H1 (cell line): ENCODE measurements at regions not wholly inside any gene's neighbourhood (a gene's known extent, or its start where the extent isn't known, plus 50 kb on each side); places are given as distances from the start of the nearest gene placed in this dataset.

ENCODE experiments used
- CTCF ChIA-PET: fragments of 300-600 bp; sonication (Branson Sonifier 250); formaldehyde crosslinking; loops from one replicate; lab custom pipeline; 2021; ENCODE audit not compliant: partially characterized antibody; lab: Charles Lee
- POLR2A ChIA-PET: fragments of 300-600 bp; sonication (Branson Sonifier 250); formaldehyde crosslinking; loops from one replicate; lab custom pipeline; 2021; ENCODE audit warnings: inconsistent platforms; ENCODE audit not compliant: partially characterized antibody; lab: Charles Lee
- DNase-seq, 2 experiments: peaks; one replicate each; pipeline versions ENCODE4 v3.0.0 to v3.0.0-alpha.2; 2010 to 2022; ENCODE audit warnings: low spot score in 2 of 2, low read depth in 1 of 2, mixed read lengths in 1 of 2
- FAIRE-seq: peaks from 2 replicates; lab custom pipeline; 2011; peaks lifted over from hg19 to GRCh38; lab: Jason Lieb, UNC
- H2AFZ ChIP-seq: 2 replicates; pipeline ENCODE4 v1.8.1; 2012; ENCODE audit warnings: low read length, inconsistent platforms
- H2AK5ac ChIP-seq: 2 replicates; pipeline ENCODE4 v1.6.1; 2013; ENCODE audit warnings: low read depth, low read length
- H2BK120ac ChIP-seq: replicated peaks from 2 replicates; pipeline ENCODE3; 2013; ENCODE audit warnings: low read depth, low read length, inconsistent platforms
- H2BK12ac ChIP-seq: 2 replicates; pipeline ENCODE4 v1.6.1; 2013; ENCODE audit warnings: low read depth, low read length
- H2BK15ac ChIP-seq: 2 replicates; pipeline ENCODE4 v1.6.1; 2013; ENCODE audit warnings: low read length
- H2BK20ac ChIP-seq: 2 replicates; pipeline ENCODE4 v1.6.1; 2013; ENCODE audit warnings: low read length
- H2BK5ac ChIP-seq: 2 replicates; pipeline ENCODE4 v1.6.1; 2013; ENCODE audit warnings: low read depth, low read length
- H3K14ac ChIP-seq: 2 replicates; pipeline ENCODE4 v1.6.1; 2013; ENCODE audit warnings: inconsistent platforms; ENCODE audit not compliant: insufficient read length
- H3K18ac ChIP-seq: 2 replicates; pipeline ENCODE4 v1.6.1; 2013; ENCODE audit warnings: low read length; ENCODE audit errors: extremely low read depth
- H3K23ac ChIP-seq: 2 replicates; pipeline ENCODE4 v1.6.1; 2013; ENCODE audit warnings: inconsistent platforms; ENCODE audit not compliant: insufficient read length
- H3K23me2 ChIP-seq: 2 replicates; pipeline ENCODE4 v1.6.1; 2013; ENCODE audit warnings: low read depth, low read length
- H3K27ac ChIP-seq: 2 replicates; pipeline ENCODE4 v1.6.1; 2011; ENCODE audit warnings: low read depth, low read length, inconsistent platforms
- H3K27me3 ChIP-seq, 4 experiments: replicated peaks in 1 of 4; 1 replicate in 1 of 4; 2 replicates in 3 of 4; pipeline versions ENCODE4 v1.6.1 to v1.8.1; 2011 to 2013; ENCODE audit warnings: low read length in 3 of 4, mild to moderate bottlenecking in 3 of 4, inconsistent platforms in 2 of 4, mixed read lengths in 2 of 4, moderate library complexity in 1 of 4; ENCODE audit not compliant: control insufficient read depth in 3 of 4, insufficient read depth in 3 of 4; ENCODE audit errors: extremely low read depth in 1 of 4
- H3K36me3 ChIP-seq, 4 experiments: 2 replicates each; pipeline versions ENCODE4 v1.6.1 to v1.8.1; 2011 to 2013; ENCODE audit warnings: mild to moderate bottlenecking in 4 of 4, low read length in 3 of 4, moderate library complexity in 2 of 4, control low read depth in 1 of 4, inconsistent platforms in 1 of 4; ENCODE audit not compliant: insufficient read depth in 4 of 4, control insufficient read depth in 2 of 4
- H3K4ac ChIP-seq: replicated peaks from 2 replicates; pipeline ENCODE3; 2013; ENCODE audit warnings: low read length, low read depth, mixed read lengths, inconsistent platforms; ENCODE audit not compliant: insufficient read length
- H3K4me1 ChIP-seq, 4 experiments: replicated peaks in 1 of 4; 1 replicate in 1 of 4; 2 replicates in 3 of 4; pipeline versions ENCODE4 v1.6.1 to v1.8.1; 2011 to 2013; ENCODE audit warnings: low read length in 3 of 4, inconsistent platforms in 2 of 4, mixed read lengths in 1 of 4; ENCODE audit not compliant: insufficient read depth in 4 of 4, control insufficient read depth in 3 of 4
- H3K4me2 ChIP-seq, 2 experiments: 2 replicates each; pipeline versions ENCODE4 v1.6.1 to v1.8.1; 2011 to 2013; ENCODE audit warnings: low read depth in 2 of 2, low read length in 2 of 2, control low read depth in 1 of 2, inconsistent platforms in 1 of 2, mild to moderate bottlenecking in 1 of 2; ENCODE audit not compliant: insufficient read depth in 1 of 2
- H3K4me3 ChIP-seq, 4 experiments: fragments of 200-600, 300-600 bp in 1 of 4; sonication (generic), shearing (Covaris generic), sonication (Bioruptor Twin) in 1 of 4; 2 replicates each; pipeline versions ENCODE4 v1.5.1 to v1.8.1; 2011 to 2016; ENCODE audit warnings: low read length in 4 of 4, low read depth in 3 of 4, control low read depth in 2 of 4, inconsistent platforms in 2 of 4, mild to moderate bottlenecking in 2 of 4, mixed read lengths in 1 of 4, moderate library complexity in 1 of 4; ENCODE audit not compliant: insufficient read depth in 2 of 4; ENCODE audit errors: extremely low read depth in 1 of 4
- H3K56ac ChIP-seq: replicated peaks from 2 replicates; pipeline ENCODE3; 2013; ENCODE audit warnings: low read depth, mild to moderate bottlenecking, mixed read lengths, low read length, inconsistent platforms; ENCODE audit not compliant: insufficient read length
- H3K79me1 ChIP-seq: 2 replicates; pipeline ENCODE4 v1.6.1; 2013; ENCODE audit warnings: low read depth, low read length, control low read depth
- H3K79me2 ChIP-seq, 2 experiments: 2 replicates each; pipeline versions ENCODE4 v1.6.1 to v1.8.1; 2012 to 2013; ENCODE audit warnings: low read length in 2 of 2, mild to moderate bottlenecking in 2 of 2, inconsistent platforms in 1 of 2; ENCODE audit not compliant: insufficient read depth in 2 of 2, control insufficient read depth in 1 of 2
- H3K9ac ChIP-seq, 4 experiments: replicated peaks in 1 of 4; 1 replicate in 1 of 4; 2 replicates in 3 of 4; pipeline versions ENCODE4 v1.6.1 to v1.8.1; 2011 to 2013; ENCODE audit warnings: low read depth in 3 of 4, low read length in 3 of 4, control low read depth in 2 of 4, mild to moderate bottlenecking in 2 of 4, moderate library complexity in 2 of 4, inconsistent platforms in 1 of 4; ENCODE audit errors: extremely low read depth in 1 of 4
- H3K9me3 ChIP-seq, 2 experiments: 2 replicates each; pipeline versions ENCODE4 v1.6.1 to v1.8.1; 2012 to 2013; ENCODE audit warnings: mild to moderate bottlenecking in 2 of 2, moderate library complexity in 2 of 2, control low read depth in 1 of 2, inconsistent platforms in 1 of 2, low read depth in 1 of 2, low read length in 1 of 2, mixed read lengths in 1 of 2; ENCODE audit not compliant: insufficient read depth in 2 of 2
- H4K20me1 ChIP-seq, 2 experiments: replicated peaks in 1 of 2; 2 replicates each; pipeline versions ENCODE3 to v1.8.1; 2011 to 2013; ENCODE audit warnings: inconsistent platforms in 2 of 2, low read length in 2 of 2, mild to moderate bottlenecking in 1 of 2; ENCODE audit not compliant: insufficient read depth in 2 of 2, control insufficient read depth in 1 of 2
- H4K5ac ChIP-seq: 2 replicates; pipeline ENCODE4 v1.6.1; 2013; ENCODE audit warnings: low read length, low read depth, mixed read lengths, inconsistent platforms; ENCODE audit not compliant: insufficient read length
- H4K8ac ChIP-seq: 2 replicates; pipeline ENCODE4 v1.8.0; 2013; ENCODE audit warnings: mild to moderate bottlenecking, moderate library complexity, low read length, inconsistent platforms; ENCODE audit not compliant: insufficient read depth; ENCODE audit errors: extremely low read depth
- H4K91ac ChIP-seq: replicated peaks from 2 replicates; pipeline ENCODE3; 2013; ENCODE audit warnings: low read length, mixed read lengths, inconsistent platforms; ENCODE audit not compliant: insufficient read length
- ASH2L ChIP-seq: fragments of 200-600, 300-600 bp; sonication (generic); IDR thresholded peaks from one replicate; pipeline ENCODE4 v1.7.1; 2017; ENCODE audit warnings: low read length
- BCL11A ChIP-seq, 2 experiments: IDR thresholded peaks; one replicate each; pipeline ENCODE4 v1.6.1; 2011; ENCODE audit warnings: low read depth in 2 of 2, low read length in 2 of 2, mild to moderate bottlenecking in 2 of 2
- BRCA1 ChIP-seq: IDR thresholded peaks from 2 replicates; pipeline ENCODE4 v1.6.1; 2012; ENCODE audit warnings: low read depth, low read length, improper control_type of control experiment
- CTBP2 ChIP-seq: IDR thresholded peaks from 2 replicates; pipeline ENCODE4 v1.7.0; 2011; ENCODE audit warnings: borderline replicate concordance, mild to moderate bottlenecking, moderate library complexity, mixed read lengths, low read length; ENCODE audit not compliant: insufficient read depth, insufficient read length
- EGR1 ChIP-seq: IDR thresholded peaks from 2 replicates; pipeline ENCODE4 v1.6.1; 2011; ENCODE audit warnings: low read depth, low read length, borderline replicate concordance
- GTF2F1 ChIP-seq: IDR thresholded peaks from 2 replicates; pipeline ENCODE4 v1.6.1; 2012; ENCODE audit warnings: low read depth, low read length, improper control_type of control experiment, borderline replicate concordance
- KDM5A ChIP-seq: fragments of 200-600 bp; IDR thresholded peaks from 2 replicates; pipeline ENCODE4 v1.7.1; 2012; ENCODE audit warnings: mild to moderate bottlenecking, low read length, inconsistent platforms, mixed read lengths
- MAX ChIP-seq: IDR thresholded peaks from 2 replicates; pipeline ENCODE4 v1.6.1; 2012; ENCODE audit warnings: inconsistent platforms
- NRF1 ChIP-seq: IDR thresholded peaks from 2 replicates; pipeline ENCODE4 v1.6.1; 2011; ENCODE audit warnings: mild to moderate bottlenecking, low read depth, low read length, improper control_type of control experiment
- PHF8 ChIP-seq: fragments of 200-600 bp; sonication (generic); conservative IDR thresholded peaks from 2 replicates; pipeline ENCODE4 v1.7.1; 2012; ENCODE audit warnings: low read depth, mild to moderate bottlenecking, inconsistent platforms, low read length, moderate library complexity
- RBBP5 ChIP-seq: IDR thresholded peaks from 2 replicates; pipeline ENCODE4 v1.7.1; 2012; ENCODE audit warnings: low read depth, mild to moderate bottlenecking, inconsistent platforms, low read length, moderate library complexity, borderline replicate concordance
- SAP30 ChIP-seq: fragments of 300-600 bp; sonication (generic); IDR thresholded peaks from 2 replicates; pipeline ENCODE4 v1.7.1; 2012; ENCODE audit warnings: low read length, moderate library complexity, mild to moderate bottlenecking, inconsistent platforms; ENCODE audit not compliant: insufficient read depth, insufficient replicate concordance
- SIN3A ChIP-seq, 2 experiments: IDR thresholded peaks in 1 of 2; conservative IDR thresholded peaks in 1 of 2; 2 replicates each; pipeline ENCODE4 v1.6.1; 2011 to 2012; ENCODE audit warnings: low read length in 2 of 2, improper control_type of control experiment in 1 of 2, low read depth in 1 of 2, mild to moderate bottlenecking in 1 of 2
- SIX5 ChIP-seq: IDR thresholded peaks from 2 replicates; pipeline ENCODE4 v1.6.1; 2011; ENCODE audit warnings: mild to moderate bottlenecking, low read depth, low read length
- SP2 ChIP-seq: IDR thresholded peaks from 2 replicates; pipeline ENCODE4 v1.6.1; 2012; ENCODE audit warnings: mild to moderate bottlenecking, low read length, inconsistent platforms
- WGBS, 2 experiments: shearing (Covaris generic) in 1 of 2; methylation state at CpG; one replicate each; pipeline versions ENCODE4 v1.1.6 to v1.1.7; 2013 to 2015; ENCODE audit warnings: low lambda C conversion rate in 2 of 2, mixed read lengths in 2 of 2, inconsistent platforms in 1 of 2, low coverage in 1 of 2, missing lambda C conversion rate in 1 of 2; ENCODE audit not compliant: insufficient replicate concordance in 2 of 2, insufficient coverage in 1 of 2, insufficient read length in 1 of 2; ENCODE audit errors: extremely low coverage in 1 of 2, missing lambda C conversion rate in 1 of 2; 5-methylcytosine and 5-hydroxymethylcytosine counted together

- Histone ChIP-seq H2BK15ac (no peak overlapping the region), H3K9ac (no peak overlapping the region), H4K5ac (no peak overlapping the region), H3K4ac (no peak overlapping the region), H2BK20ac (no peak overlapping the region), H2AK5ac (no peak overlapping the region), H4K20me1 (no peaks in the 10 kb centered on the region), H3K79me2 (no peaks in the 10 kb centered on the region), H3K4me2 (no peak overlapping the region), H3K79me1 (no peaks in the 10 kb centered on the region), H3K18ac (no peak overlapping the region), H3K27ac (no peak overlapping the region), H4K91ac (no peak overlapping the region), H3K56ac (no peak overlapping the region), H2AFZ (no peak overlapping the region), H3K27me3 (no peaks in the 10 kb centered on the region), H3K9me3 (no peaks in the 10 kb centered on the region), H3K14ac (no peak overlapping the region), H4K8ac (no peak overlapping the region), H2BK120ac (no peak overlapping the region), H2BK5ac (no peak overlapping the region), H3K4me3 (no peak overlapping the region), H3K23ac (no peak overlapping the region), H3K4me1 (no peaks in the 10 kb centered on the region), H3K23me2 (no peaks in the 10 kb centered on the region), H3K36me3 (no peaks in the 10 kb centered on the region), H2BK12ac (no peak overlapping the region)
- WGBS, 2 experiments, result 94% methylated on average over 1 of the region's 1 CpG; no CpG with 5 or more reads in 1 of the 2 experiments
- FAIRE-seq (no peak), DNase-seq (no peak)
- POLR2A ChIA-PET, result no interaction called here
- CTCF ChIA-PET, result interaction anchor here (2.0 to 4.1 kb wide), 2 partner anchors 12 to 14 kb away, joined by 6 to 22 read pairs; no protein-coding TSS in a partner anchor
- TF ChIP-seq KDM5A, result no peak
- TF ChIP-seq PHF8, result no peak
- TF ChIP-seq MAX, result no peak
- no peak for TF ChIP-seq BRCA1
- TF ChIP-seq RBBP5, result no peak
- no peak for TF ChIP-seq SIX5
- TF ChIP-seq SP2, result no peak
- TF ChIP-seq EGR1, result no peak
- no peak for TF ChIP-seq BCL11A (IDR thresholded peaks at IDR 0.05; ENCODE audit: low read depth in 2 of 2, low read length in 2 of 2)
- TF ChIP-seq SAP30, result no peak
- TF ChIP-seq CTBP2, result no peak
- TF ChIP-seq SIN3A (conservative IDR thresholded peaks at IDR 0.05 in 1 of 2, IDR thresholded peaks at IDR 0.05 in 1 of 2; ENCODE audit: low read depth in 1 of 2, low read length in 2 of 2), result no peak
- TF ChIP-seq NRF1, result no peak
- TF ChIP-seq ASH2L, result no peak
- no peak for TF ChIP-seq GTF2F1
Observed at GRCh38 chr3:161866176-161866575, 369.6 kb downstream of the OTOL1 start.
